Right cardiac atrium (tissue), 5 donors: ENCODE measurements at regions not wholly inside any gene's neighbourhood (a gene's known extent, or its start where the extent isn't known, plus 50 kb on each side); places are given as distances from the start of the nearest gene placed in this dataset.
"Not testable (repeated sequence)": the region's sequence is repeated elsewhere in the genome, so short reads cannot be mapped to it uniquely, and the experiment has no call there.

Source experiments
- ATAC-seq, 2 donors: fragments of 200-7000 bp; cut with Tn5 transposase; one replicate each; pipeline versions ENCODE4 v1.8.0 to v1.9.1; 2020; ENCODE audit warnings: moderate library complexity in 2 of 2, mild to moderate bottlenecking in 1 of 2
- DNase-seq, 3 donors: peaks; one replicate each; pipeline ENCODE4 v3.0.0-alpha.2; 2020
- H3K27ac ChIP-seq: one replicate; pipeline ENCODE4 v1.5.1; 2013; ENCODE audit warnings: mild to moderate bottlenecking, low read length, control low read depth, moderate library complexity
- H3K27me3 ChIP-seq: one replicate; pipeline ENCODE4 v1.6.1; 2013; ENCODE audit not compliant: control insufficient read depth, insufficient read depth
- H3K4me1 ChIP-seq: one replicate; pipeline ENCODE4 v1.6.1; 2013; ENCODE audit warnings: low read length; ENCODE audit not compliant: control insufficient read depth, insufficient read depth
- H3K4me3 ChIP-seq: one replicate; pipeline ENCODE4 v1.5.1; 2013; ENCODE audit warnings: low read length, control low read depth
- H3K9me3 ChIP-seq: one replicate; pipeline ENCODE4 v1.6.1; 2013; ENCODE audit warnings: low read length; ENCODE audit not compliant: control insufficient read depth
- WGBS: extraction: QIAGEN DNeasy Blood & Tissue Kit; methylation state at CpG from one replicate; pipeline ENCODE4 v1.1.7; 2013; 5-methylcytosine and 5-hydroxymethylcytosine counted together
- intact Hi-C, 4 donors: fragments of 100-400 bp; cut with DNase I; formaldehyde crosslinking; loops; one replicate each; pipeline versions ENCODE4 v1.11.0 to v1.14.0; 2022 to 2023
- donor health status: healthy with polysubstance abuse.
- donor health status: DM: no; HTN: yes; CAD: no.
- donor health status: DM: no; HTN: no; CAD: no.
- donor health status: DM: no; HTN: yes; CAD: no; lungs with severe emphysema.
- donor health status: DM: yes; HTN: yes; CAD: no.

GRCh38 chr7:98771941-98772603 lies 97.7 kb downstream of the TMEM130 start:
- intact Hi-C loops: no loop called here
- ATAC-seq: no peak
- H3K4me3 ChIP-seq: no peak overlapping the region
- no peaks in the 10 kb centered on the region for H3K9me3 ChIP-seq
- 34% methylated on average over 22 of the region's 22 CpGs for WGBS
- no peak overlapping the region for H3K27ac ChIP-seq
- DNase-seq: no peak
- H3K4me1 ChIP-seq: no peaks in the 10 kb centered on the region
- H3K27me3 ChIP-seq: no peaks in the 10 kb centered on the region

- intact Hi-C loops: no loop called here
- WGBS: 46% methylated on average over 4 of the region's 4 CpGs
- Histone ChIP-seq H3K4me1 (no peaks in the 10 kb centered on the region), H3K27me3 (no peaks in the 10 kb centered on the region), H3K27ac (no peak overlapping the region), H3K9me3 (no peaks in the 10 kb centered on the region), H3K4me3 (no peak overlapping the region)
- DNase-seq (no peak), ATAC-seq (no peak)
These were observed 94.9 kb downstream of the TMEM130 start for GRCh38 chr7:98774884-98775283.

- Histone ChIP-seq H3K27me3 (no peaks in the 10 kb centered on the region), H3K4me1 (no peaks in the 10 kb centered on the region), H3K4me3 (no peak overlapping the region), H3K9me3 (no peaks in the 10 kb centered on the region), H3K27ac (no peak overlapping the region)
- 51% methylated on average over 9 of the region's 9 CpGs for WGBS
- DNase-seq (no peak), ATAC-seq (peak in 1 of 2 donors; percentile 53)
- intact Hi-C loops: no loop called here
These were observed 92.8 kb downstream of the TMEM130 start for GRCh38 chr7:98777051-98777450.

- Histone ChIP-seq H3K9me3 (no peaks in the 10 kb centered on the region), H3K27me3 (no peaks in the 10 kb centered on the region), H3K27ac (no peak overlapping the region), H3K4me1 (no peaks in the 10 kb centered on the region), H3K4me3 (no peak overlapping the region)
- DNase-seq: no peak
- intact Hi-C loops: no loop called here
- 71% methylated on average over 4 of the region's 4 CpGs for WGBS
- no peak for ATAC-seq
These were observed 91.4 kb downstream of the TMEM130 start for GRCh38 chr7:98778421-98778820.

GRCh38 chr7:98779800-98780587 lies 89.8 kb downstream of the TMEM130 start:
- DNase-seq (no peak), ATAC-seq (no peak)
- H3K9me3 ChIP-seq: no peaks in the 10 kb centered on the region
- no peak overlapping the region for H3K27ac ChIP-seq
- no peak overlapping the region for H3K4me3 ChIP-seq
- intact Hi-C loops: no loop called here
- no peaks in the 10 kb centered on the region for H3K27me3 ChIP-seq
- H3K4me1 ChIP-seq: no peaks in the 10 kb centered on the region
- WGBS: 82% methylated on average over 22 of the region's 22 CpGs

- H3K4me1 ChIP-seq: no peaks in the 10 kb centered on the region
- DNase-seq: no peak
- H3K4me3 ChIP-seq: no peak overlapping the region
- H3K9me3 ChIP-seq: no peaks in the 10 kb centered on the region
- no peaks in the 10 kb centered on the region for H3K27me3 ChIP-seq
- intact Hi-C loops: no loop called here
- no peak for ATAC-seq
- no peak overlapping the region for H3K27ac ChIP-seq
- 86% methylated on average over 11 of the region's 11 CpGs for WGBS
These were observed 85.5 kb downstream of the TMEM130 start for GRCh38 chr7:98784216-98784785.

- ATAC-seq: no peak
- 58% methylated on average over 14 of the region's 14 CpGs for WGBS
These were observed 83.8 kb downstream of the TMEM130 start for GRCh38 chr7:98785929-98786571.

GRCh38 chr7:98788966-98789365 lies 80.8 kb downstream of the TMEM130 start:
- no peaks in the 10 kb centered on the region for H3K4me1 ChIP-seq
- intact Hi-C loops: no loop called here
- 38% methylated on average over 3 of the region's 3 CpGs for WGBS
- H3K4me3 ChIP-seq: no peak overlapping the region
- no peak overlapping the region for H3K27ac ChIP-seq
- H3K27me3 ChIP-seq: no peaks in the 10 kb centered on the region
- DNase-seq (no peak), ATAC-seq (peak in 1 of 2 donors; percentile 36)
- H3K9me3 ChIP-seq: no peaks in the 10 kb centered on the region

More at GRCh38 chr7:98785929-98786571, 83.8 kb downstream of the TMEM130 start:
- H3K9me3 ChIP-seq: no peaks in the 10 kb centered on the region
- intact Hi-C loops: no loop called here
- no peak overlapping the region for H3K4me3 ChIP-seq
- H3K27ac ChIP-seq: no peak overlapping the region
- DNase-seq: no peak
- no peaks in the 10 kb centered on the region for H3K27me3 ChIP-seq
- no peaks in the 10 kb centered on the region for H3K4me1 ChIP-seq

- WGBS: 88% methylated on average over 4 of the region's 4 CpGs
- H3K9me3 ChIP-seq, H3K27ac ChIP-seq, intact Hi-C loops, DNase-seq, H3K4me1 ChIP-seq, H3K4me3 ChIP-seq, ATAC-seq, H3K27me3 ChIP-seq: not testable (repeated sequence)
These were observed 75.4 kb downstream of the TMEM130 start for GRCh38 chr7:98794453-98794852.

GRCh38 chr7:98795741-98796493 lies 73.9 kb downstream of the TMEM130 start:
- 86% methylated on average over 12 of the region's 12 CpGs for WGBS
- H3K27ac ChIP-seq: no peak overlapping the region

More at GRCh38 chr7:98795741-98796493, 73.9 kb downstream of the TMEM130 start:
- H3K9me3 ChIP-seq: no peaks in the 10 kb centered on the region
- DNase-seq (no peak), ATAC-seq (no peak)
- no peaks in the 10 kb centered on the region for H3K4me1 ChIP-seq
- H3K4me3 ChIP-seq: no peak overlapping the region
- H3K27me3 ChIP-seq: no peaks in the 10 kb centered on the region
- intact Hi-C loops: no loop called here
